HG03457 (cell line): ENCODE measurements at regions not wholly inside any gene's neighbourhood (a gene's known extent, or its start where the extent isn't known, plus 50 kb on each side); places are given as distances from the start of the nearest gene placed in this dataset.

Source experiments
- ATAC-seq: cut with Tn5 transposase; IDR thresholded peaks from one replicate; pipeline ENCODE4 v1.9.1; 2021; ENCODE audit warnings: moderate number of reproducible peaks; ENCODE audit not compliant: unreplicated experiment

DNA sequence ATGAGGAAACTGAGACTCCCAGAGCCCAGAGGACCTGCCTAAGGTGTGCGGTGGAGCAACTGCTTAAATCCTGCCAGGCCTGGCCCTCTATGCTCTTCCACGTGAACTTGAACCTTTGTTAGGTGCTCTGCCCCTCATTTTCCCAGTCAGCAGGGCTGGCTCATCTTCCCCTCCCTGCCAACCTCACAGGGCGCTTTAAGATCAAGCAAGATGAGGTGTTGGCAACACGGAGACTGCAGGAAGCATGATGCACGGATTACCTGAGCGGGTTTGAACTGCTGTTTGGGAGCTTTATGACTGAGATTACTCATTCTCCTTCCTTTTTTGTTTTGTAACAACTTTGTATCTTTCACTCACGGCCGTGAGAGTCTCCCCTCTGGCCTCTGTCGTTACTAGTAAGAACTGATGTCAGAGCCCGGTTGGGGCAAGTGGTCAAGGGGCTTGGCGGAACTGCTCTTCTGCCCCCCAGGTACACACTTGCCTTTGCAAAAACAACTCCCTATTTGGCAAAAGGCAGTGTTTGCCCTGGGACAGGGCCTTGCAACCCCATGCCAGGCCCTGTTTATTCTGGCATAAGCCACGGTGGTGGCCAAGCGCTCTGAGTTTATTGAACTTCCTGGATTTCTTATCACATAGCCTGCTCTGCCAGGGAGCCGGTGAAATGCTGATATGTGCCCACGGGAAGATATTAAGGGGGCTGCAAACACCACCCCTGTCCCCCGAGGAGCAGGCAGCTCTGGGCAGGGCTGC is 127.8 kb downstream of the INHBB start:
- no peak for ATAC-seq

DNA sequence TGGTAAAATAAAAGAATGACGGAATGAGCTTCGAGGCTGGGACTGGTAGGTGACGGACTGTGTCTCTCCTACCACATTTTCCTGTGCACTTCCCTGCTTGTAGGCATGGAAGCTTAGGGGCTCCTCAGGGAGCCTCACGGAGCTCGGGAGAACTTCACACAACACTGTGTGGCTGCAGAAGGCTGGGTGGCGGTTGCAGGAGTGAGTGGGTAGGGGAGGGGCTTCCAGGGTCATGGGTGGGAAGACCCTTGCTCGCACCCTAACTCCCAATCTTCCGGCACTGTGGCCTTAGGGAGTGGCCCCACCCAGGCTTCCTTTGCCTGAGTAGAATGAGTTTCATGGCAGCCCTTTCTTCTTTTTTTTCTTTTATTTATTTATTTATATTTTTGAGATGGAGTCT is 128.6 kb downstream of the INHBB start:
- ATAC-seq: no peak

DNA sequence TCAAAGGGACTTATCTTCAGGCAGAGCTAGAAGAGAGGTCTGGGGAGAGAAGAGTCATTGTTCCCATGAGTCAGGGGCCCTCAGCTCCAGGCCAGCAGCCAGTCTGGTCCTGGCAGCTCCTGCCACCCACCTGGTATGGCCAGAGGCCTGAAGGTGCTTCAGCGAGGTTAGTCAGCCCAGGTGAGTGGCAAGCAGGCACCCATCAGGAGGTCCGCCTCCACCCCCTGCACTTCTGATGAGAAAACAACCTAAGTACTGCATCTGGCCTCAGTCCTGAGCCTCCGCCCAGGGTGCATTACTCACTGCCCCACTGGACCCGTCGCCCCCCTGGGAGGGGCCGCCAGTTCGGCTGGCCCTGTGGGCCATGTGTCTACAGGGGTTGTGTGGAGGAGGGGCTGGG is 130.2 kb downstream of the INHBB start:
- no peak for ATAC-seq

DNA sequence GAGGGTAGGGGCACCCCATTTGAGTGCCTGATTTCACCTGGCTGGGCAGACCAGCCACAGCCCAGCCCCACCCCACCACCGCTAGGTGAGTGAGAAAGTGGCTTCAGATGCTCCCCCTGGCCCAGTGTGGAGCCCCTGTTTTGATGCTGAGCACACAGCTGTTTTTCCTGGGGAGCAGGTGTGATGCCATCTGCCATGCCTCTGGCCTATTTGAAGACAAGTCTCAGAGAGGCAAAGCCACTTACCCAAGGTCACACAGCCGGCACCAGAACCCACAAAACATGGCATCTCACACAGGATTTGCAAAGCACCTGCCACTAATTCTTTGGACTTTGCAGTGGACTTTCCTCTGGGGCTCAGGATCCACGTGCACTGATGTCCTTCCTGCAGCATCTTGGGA is 131.3 kb downstream of the INHBB start:
- no peak for ATAC-seq

DNA sequence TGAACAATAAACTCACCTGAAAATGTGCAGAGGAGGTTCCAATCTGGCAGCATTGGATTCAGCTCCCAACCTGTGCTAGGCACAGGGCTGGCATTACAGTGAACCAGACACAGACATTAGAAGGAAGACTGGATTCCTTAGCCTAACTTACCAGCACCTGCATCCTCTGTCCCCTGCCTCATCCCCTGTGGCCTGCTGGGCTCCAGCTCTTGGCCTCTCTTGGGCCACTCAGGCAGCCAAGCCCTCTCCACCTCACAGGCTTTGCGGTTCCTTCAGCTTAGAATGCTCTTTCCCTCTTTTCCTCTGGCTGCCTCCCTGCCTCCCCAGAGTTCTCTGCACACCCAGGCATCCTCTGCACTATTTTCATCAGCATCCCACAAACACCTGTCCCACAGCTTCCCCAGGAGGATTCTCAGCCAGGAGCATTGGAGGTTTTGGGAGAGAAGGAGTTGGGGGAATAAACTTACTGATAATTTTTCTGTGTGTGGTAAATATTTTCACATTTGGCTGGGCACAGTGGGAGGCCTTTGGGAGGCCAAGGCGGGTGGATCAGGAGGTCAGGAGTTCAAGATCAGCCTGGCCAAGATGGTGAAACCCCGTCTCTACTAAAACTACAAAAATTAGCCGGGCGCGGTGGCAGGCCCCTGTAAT is 132.0 kb downstream of the INHBB start:
- no peak for ATAC-seq

DNA sequence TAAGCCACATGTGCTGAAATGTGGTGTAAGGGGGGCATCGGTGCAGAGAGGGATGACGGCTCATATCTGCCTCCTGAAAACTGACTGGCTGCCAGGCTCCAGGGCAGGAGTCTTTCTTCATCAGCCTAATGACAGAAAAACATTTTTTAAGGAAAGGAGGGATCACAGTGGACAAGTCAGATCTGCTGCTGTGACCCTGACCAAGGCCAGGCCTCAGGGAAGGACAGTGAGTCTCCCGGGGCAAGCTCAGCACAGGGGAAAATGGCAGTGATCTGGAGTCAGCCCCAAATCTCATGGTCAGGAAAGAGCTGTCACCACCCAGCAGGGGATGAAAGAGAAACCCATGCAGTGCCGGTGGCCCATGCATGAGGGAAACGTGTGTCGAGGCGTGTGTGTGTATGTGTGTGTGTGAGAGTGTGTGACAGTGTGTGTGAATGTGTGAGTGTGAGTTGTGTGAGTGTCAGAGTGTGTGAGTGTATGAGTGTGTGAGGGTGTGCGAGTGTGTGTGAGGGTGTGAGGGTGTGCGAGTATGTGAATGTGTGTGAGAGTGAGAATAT is 134.5 kb downstream of the INHBB start:
- no peak for ATAC-seq

DNA sequence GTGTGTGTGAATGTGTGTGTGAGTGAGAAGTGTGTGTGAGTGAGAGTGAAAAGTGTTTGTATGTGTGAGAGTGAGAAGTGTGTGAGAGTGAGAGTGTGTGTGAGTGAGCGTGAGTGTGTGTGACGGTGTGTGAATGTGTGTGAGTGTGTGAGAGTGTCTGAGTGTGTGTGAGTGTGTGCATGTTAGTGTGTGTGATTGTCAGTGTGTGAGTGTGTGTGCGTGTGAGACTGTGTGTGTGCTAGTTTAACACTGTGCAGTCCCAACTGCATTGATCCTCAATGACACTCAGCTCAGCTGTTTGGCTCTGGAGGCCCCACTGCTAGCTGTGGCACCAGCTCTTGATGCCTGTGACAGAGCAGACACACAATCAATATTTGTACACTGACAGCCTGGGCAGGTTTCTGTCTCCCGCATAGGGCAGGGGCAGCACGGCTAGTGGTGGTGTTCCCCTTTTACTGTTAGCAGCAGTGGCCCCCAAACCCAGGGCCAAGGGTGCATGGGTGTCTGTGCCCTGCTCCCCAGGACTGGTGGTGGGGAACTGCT is 135.0 kb downstream of the INHBB start:
- no peak for ATAC-seq

DNA sequence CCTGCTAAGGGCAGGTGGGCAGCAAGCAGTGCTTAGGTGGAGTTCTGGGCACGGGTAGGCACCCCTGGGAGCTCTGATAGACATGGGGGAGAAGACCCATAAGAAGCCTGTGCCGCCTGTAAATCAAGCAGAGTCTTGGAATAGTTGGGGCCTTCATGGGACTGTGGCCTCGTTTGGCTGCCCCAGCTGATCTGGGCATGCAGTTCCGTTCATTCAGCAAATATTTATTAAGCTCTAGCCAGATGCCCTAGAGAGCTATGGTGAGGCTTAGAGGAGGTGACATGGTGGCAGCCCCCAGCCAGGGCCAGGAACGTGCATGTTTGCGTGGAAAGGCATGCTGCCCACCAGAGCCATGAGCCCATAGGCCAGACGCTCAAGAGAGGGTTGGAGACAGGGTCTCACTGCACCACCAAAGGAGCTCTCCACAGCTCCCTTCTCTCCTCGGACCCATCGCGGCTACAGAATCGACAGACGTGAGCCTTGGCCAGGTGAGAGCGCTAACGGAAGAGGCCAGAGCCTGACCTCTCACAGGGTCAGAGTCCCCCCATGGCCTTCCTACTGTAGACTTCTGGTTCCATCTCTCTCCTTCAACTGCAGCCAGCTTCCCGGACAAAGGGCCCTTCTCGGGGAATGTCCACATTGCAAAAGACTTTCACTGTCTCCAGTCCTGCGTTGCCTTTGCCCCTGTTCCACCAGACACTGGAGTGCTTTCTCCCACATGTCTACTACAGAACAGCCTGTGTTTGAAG is 135.7 kb downstream of the INHBB start:
- ATAC-seq: no peak

DNA sequence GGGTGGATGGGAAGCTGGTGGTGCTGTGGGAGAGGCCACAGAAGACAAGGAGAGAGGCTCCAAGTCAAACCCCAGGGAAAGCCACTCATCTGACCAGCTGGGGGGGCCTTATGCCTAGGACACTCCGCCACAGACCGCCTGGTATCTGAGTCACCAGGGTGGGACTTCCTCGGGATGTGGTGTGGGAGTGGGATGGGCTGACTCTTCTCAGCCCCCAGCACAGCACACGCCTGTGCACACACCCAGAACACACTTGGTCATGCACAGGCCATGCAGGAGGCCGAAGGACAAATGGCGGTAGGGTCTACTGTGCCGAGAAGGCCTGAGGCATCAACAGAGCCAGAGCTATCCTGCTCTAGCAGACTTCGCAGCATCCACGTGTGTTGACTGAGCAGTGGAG is 136.4 kb downstream of the INHBB start:
- no peak for ATAC-seq

DNA sequence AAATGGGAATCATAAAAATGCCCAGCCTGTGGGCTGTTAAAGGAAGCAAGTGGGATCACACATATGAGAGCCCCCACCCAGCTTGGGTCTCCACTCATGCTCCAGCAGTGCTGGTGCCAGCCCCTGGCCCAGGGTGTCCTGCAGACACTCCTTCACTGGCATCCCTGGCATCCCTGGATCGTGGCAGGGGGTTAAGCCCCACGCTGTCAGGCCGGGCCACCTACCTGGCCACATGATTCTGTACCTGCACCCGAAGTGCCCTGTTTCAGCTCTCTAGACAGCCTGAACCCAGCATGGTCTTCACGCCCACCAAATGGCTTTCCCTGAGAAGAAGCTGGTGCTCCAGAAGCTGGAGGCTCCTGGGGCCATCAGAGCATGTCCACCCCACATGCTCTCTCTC is 137.4 kb downstream of the INHBB start:
- ATAC-seq: no peak

DNA sequence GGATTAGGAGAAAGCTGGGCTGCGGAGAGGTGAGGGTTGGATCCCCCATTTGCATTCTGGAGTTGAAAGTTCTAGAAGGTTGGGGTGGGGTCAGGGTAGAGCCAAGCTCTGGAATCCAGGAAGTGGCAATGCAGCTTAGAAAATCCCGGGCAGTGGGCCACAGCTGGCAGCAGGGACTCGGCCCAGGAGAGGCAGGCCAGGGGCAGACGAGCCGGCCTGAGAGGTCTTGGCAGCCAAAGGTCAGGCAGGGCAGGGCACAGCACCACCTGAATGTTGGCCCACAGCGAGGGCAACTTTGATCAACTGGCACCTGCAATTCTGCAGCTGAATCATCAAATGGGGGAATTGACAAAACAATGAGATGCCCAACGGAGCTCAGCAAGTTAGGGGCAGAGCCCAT is 139.2 kb downstream of the INHBB start:
- no peak for ATAC-seq

DNA sequence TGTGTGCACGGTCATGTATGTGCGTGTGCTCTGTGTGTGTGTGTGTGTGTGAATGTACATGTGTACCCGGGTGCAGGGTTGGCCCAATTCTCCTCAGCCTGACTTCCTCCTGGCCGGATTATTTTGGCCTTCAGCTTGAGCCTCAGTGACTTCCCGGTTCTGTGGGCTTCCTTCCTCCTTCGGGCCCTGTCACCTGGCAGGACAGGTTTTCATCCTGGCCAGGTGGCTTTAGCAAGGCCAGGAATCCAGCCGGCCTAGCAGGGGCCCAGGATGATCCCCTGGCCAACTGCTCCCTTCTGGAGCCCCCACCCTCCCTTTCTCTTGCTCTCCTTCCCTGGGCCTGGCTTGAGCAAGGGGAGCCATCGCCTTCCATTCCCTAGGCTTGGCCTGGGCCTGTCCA is 140.5 kb downstream of the INHBB start:
- no peak for ATAC-seq

DNA sequence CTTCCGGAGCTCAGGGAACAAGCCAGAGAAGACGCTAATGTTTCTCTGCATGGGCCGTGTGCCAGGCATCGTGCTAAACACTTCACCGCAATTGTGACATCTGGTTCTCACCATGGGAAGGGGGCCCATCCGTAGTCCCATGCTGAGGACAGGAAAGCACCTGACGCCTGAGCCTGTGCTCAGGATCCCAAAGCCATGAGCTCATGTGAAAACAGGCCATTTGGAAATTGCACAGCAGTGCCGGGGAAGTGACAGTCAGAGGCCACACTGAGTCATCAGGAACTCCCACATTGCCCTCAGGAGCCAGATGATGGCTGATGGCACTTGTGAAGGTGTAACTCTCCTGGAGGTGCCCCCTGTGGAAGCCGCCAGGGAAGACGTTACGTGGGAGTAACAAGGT is 141.0 kb downstream of the INHBB start:
- ATAC-seq: no peak

DNA sequence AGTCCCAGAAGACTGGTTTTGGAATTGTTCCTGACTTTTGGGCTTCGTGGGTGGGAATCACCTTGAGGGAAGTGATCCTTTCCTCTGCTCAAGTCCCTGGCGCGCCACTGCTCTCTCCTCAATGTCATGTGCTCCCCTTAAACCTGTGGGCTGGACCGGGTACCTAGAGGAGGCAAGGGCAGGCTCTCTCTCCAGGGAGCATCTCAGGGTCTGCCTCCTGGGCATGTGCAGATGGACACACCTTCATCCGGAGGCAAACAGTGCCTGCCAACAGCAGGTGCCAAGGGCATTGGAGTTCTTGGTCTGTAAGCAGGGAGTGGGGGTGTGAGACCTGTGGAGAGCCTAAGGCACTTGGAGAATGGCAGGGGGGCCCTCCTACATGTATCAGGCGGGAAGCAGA is 142.6 kb downstream of the INHBB start:
- ATAC-seq: no peak

DNA sequence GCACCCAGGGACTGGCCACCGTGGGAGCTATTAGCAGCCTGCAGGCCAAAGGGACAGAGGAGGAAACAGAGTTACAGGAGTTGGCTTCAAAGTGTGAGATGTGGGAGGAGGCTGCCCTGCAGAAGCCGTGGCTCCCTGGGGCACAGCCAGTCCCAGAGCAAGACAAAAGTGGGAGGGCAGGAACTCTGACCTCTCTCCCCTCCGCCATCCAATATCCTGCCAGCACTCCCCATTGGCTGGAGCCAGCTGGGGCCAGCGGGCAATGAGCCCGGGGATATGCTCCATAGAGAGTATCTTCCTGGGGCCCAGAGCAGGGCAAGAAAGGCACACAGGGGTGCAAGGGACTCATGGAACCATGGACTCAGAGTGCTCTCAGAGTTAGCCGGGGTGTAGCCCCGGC is 143.1 kb downstream of the INHBB start:
- ATAC-seq: no peak

DNA sequence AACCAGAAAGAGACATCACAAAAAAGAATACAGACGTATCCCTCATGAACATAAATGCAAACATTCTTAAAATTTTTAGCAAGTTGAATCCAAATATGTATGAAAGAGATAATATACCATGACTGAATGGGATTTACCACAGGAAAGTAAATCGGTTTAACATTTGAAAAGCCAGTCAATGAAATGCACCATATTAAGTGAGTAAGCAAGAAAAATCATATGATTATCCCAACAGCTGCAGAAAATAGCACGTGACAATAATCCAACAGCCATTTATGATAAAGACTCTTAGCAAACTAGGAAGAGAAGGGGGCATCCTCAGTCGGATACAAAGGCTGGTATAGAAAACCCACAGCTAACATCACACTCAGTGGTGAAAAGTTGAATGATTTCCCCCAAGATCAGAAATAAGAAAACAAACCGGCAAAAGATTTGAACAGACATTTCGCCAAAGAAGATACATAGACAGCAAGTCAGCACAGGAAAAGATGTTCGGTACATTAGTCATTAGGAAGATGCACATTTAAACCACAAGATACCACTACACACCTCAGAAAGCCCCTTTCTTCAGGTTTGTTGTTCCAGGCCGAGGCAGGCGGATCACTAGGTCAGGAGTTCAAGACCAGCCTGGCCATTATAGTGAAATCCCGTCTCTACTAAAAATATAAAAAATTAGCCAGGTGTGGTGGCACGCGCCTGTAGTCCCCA is 144.3 kb downstream of the INHBB start:
- ATAC-seq: no peak

DNA sequence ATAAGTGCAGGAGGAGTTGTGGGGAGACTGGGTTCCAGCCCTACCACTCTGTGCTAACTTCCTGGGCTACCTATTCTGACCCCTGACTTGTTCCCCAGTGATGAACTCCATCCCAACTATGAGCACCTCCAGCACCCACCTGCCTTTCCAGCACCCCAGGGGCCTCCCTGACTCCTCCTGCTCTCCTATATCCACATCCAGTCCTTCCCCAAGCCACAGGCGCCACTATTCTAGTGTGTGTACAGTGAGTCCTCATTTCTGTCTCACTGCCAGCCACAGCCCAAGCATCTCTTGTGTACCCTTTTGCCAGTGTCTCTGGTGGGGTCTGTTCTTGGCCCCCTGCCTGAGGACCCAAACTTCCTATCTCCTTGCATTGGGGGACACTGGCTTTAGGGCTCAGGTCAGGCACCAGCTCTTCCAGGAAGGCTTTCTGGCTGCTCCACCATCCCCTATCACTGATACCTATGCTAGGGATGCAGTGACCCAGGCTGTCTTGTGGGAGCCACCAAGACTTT is 145.2 kb downstream of the INHBB start:
- no peak for ATAC-seq

DNA sequence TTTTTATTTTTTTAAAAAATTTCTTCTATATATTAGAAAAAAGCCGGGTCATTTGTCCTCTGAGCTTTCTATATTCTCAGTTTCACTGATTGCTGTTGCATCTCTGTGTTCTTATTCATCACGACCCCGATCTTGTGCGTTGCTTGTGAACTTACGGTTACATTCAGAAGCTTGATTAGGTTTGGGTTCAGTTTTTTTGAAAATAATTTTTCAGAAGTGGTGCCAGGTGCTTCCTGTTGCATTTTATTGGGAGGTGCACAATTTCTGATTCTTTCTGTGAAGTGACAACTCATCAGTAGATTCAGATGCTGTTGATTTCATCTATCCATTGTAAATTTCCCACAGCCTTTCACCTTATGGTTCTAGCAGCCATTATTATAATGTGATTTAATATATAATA is 147.3 kb downstream of the INHBB start:
- no peak for ATAC-seq

DNA sequence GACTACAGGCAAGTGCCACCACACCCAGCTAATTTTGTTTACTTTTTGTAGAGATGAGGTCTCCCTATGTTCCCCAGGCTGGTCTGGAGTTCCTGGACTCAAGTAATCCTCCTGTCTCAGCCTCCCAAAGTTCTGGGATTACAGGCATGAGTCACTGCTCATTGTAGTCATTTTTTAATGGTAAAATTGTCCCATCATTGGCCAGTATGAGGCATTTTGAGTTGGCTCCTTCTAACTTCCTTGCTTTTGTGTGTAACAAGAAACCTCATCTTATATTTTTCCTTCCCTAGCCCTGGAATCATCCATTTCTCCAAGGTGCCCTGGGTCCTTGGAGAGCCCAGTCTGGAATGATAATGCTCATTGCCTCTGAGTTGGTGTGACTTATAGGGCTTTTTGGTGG is 148.5 kb downstream of the INHBB start:
- no peak for ATAC-seq

DNA sequence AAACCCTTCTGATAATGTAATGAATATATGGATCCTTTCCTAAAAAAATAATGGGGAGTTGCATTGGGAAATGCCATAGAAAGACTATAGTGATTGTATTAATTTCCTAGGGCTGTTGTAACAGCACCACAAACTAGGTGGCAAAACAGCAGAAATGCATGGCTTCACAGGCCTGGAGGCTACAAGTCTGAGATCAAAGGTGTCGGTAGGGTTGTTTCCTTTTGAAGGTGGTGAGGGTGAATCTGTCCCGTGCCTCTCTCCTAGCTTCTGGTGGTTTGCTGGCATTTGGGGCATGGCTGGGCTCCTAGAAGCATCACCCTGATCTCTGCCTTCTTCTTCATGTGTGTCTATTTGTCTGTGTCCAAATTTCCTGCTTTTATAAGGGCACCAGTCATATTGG is 149.7 kb downstream of the INHBB start:
- ATAC-seq: no peak

DNA sequence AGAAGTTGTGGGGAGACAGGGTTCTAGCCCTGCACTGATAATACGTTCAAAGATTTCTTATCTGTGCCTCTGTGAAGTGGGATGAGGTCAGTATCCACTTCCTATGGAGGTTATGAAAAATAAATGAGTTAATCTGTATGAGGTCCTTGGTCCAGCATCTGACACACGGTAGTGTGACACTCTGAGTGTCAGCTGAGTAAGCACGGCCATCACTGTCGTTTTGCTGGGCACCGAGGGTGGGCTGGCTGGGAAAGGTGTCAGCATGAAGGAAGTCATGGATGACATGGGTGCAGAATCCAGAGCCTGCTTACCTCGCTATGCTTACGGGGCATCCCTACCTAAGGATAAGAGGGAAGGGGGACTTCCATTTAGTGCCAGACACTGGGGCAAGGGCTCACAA is 150.3 kb downstream of the INHBB start:
- ATAC-seq: no peak
